NCI-H1092 treated with DMSO at 0.1 percent for 48 hours (cell line): ENCODE measurements at regions not wholly inside any gene's neighbourhood (a gene's known extent, or its start where the extent isn't known, plus 50 kb on each side); places are given as distances from the start of the nearest gene placed in this dataset.

Experiments used
- DNase-seq: peaks from one replicate; lab custom pipeline; 2025; lab: John Stamatoyannopoulos, UW

DNA sequence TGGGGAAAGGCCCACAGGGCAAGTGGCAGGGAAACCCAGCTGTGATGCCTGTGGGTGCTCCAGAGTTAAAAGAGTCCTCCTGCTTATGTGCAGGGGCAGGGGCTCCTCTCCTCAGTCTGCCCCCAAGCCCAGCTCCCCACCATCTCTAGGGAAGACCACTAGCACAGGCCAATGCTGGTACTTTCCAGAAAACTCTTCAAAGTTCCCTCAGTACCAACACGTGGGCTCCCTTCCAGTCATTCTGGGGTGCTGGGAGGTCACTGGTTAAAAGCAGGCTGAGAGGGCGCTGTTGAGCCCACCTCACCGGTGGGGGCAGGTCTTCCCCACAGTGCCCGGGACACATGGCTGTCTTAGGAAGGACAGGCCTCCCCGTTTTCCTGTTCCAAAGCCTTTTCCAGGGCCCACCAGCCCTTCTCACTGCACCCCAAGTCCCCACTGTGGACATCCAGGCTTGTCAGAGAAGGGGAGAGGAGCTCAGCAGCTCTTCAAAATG lies 154.6 kb downstream of the TRIM29 start:
- DNase-seq: no peak

DNA sequence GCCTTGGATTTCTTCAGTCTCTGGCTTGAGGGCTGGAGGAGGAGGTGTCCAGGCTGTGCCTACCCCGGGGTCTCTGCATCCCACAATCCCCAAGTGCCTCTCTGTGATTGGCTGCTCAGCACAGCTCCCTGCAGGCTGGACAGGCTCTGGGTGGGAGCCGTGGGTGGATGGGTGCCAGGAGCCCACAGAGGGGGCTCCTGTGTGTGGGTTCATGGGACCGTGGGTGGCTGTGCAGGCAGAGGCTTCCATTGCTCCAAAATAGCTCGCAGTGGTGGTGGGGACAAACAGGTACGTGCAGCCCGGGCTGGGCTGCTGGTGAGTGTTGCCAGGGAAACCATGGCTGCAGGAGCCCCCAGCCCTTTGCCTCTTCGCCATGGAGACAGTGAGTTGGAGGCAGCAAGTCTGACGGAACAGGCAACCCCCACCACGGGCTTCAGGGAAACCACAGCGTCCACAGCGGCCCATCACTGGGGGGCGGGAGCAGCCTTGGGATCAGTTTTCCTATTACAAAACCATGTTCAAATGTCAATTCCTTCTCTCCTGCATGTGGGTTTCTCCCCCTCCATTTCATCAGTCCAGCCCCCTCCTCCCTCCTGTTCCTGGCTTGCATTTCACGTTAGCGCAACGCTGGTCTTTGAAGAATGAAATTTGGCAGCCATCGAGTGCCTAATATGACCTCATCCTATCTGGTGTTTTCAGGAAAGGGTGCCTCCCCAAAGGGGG lies 155.2 kb downstream of the TRIM29 start:
- DNase-seq: peak; percentile 71

DNA sequence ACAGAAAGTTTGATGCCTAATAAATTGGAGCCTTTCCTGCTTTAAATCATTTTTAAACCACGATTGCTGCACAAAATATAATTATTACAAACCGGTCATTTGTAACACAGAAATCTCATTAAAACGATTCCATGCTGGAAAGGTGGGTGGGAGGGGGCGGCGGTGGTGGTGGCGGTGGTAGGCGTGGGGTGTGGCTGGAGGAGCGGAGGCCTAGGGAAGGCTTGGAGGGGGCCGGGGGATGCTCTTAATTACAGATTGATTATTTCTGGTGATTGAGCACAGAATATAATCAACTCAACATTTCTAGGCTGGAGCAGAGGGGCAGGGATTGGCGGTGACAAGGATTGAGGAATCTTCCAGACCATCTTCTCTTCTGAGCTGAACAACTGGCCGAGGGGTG lies 157.5 kb downstream of the TRIM29 start:
- DNase-seq: no peak

DNA sequence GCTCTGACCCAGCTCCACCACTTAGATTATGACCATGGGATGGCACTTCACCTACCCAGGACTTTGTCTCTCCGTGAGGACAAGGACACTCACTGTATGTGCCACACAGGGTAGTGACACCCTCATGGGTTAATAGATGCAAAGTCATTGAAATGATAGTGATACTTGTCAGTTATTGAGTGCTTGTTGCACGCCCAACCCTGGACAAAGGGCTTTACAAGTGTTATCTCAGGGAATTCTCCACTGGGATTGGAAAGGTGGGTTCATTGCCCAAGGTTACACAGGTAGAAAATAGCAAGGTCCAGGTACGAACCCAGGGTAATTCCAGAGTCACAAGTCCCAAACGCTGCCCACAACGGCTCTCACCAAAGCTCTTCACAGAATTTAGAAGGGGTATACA lies 158.2 kb downstream of the TRIM29 start:
- DNase-seq: no peak

DNA sequence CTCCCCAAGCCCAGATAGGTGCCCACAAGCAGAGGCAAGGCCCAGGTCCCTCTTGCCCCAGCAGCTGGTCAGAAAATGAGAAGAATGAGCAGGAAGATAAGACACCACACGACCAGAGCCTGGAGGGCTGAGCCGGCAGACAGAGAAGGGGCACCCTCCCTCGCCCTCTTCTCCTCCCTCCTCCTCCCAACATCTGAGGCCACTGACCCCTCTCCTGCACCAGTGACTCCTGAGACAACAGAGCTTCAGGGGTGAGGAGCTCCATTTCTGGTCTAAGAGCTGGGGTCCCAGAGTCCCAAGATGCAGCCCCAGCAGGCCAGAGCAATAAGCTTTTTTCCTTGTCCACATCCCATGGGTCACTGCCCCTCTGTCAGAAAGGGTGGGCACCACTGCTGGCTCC lies 159.2 kb downstream of the TRIM29 start:
- no peak for DNase-seq

DNA sequence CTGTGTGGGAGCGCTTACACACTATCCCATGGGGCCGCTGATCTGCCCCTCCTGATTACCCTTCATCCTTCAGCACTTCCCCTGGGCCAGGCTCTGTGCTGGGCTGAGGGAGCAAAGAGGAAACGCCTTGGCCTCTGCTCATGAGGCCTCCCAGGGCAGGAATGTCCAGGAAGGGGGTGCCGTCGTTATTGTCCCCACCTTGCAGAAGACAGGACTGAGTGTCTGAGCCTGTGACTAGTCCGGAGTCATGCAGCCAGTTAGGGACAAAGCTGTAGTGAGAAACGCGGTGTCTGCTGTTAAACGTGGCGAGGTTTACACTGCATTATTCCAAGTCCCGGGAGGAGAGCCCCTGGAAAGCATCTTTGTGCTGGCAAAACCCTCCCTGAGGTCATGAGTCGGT lies 160.0 kb downstream of the TRIM29 start:
- DNase-seq: no peak

DNA sequence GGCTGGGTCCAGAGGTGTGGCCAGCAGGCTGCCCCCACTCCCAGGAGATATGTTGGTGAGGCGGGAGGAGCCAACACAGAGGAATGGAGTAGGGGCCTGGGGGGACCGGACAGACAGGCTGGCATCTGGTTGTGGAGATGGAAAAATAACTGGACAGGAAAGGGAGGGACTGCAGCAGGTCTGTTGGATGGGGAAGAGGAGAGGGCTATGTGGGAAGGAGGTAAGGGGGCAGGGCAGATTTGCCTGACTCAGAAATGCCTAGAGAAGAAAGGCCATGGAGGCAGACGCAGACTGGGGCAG lies 160.4 kb downstream of the TRIM29 start:
- DNase-seq: no peak

DNA sequence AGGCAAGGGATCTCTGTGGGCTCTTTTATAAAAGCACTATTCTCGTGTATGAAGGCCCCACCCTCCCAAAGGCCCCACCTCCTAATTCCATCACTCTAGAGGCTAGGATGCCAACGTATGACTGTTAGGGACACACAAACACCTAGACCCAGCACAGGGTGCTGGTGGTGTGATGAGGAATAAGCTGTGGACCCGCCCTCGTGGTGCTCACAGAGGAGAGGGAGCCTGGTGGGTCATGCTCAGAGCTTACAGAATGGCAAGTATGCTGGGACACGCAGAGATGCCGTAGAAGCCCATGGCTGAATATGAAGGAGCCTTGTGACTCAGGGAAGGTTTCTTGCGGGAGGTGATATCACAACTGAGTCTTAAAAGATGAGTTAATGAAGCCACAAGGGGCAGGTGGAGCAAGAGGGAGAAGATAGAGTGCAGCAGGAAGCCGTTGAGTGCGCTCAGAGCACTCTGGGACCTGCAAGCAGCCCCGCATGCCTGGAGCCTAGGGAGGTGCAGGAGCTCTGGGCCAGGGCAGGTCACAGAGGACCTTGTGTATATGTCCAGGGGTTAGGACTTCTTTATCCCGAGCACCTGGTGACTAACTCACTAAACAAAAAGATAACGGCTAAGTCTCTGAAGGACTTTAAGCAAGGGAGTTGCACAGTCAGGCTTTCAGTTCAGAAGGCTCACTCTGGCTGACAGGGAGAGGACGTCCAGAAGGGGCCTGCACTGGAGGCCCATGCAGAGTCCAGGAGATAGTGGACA lies 160.9 kb downstream of the TRIM29 start:
- DNase-seq: no peak

DNA sequence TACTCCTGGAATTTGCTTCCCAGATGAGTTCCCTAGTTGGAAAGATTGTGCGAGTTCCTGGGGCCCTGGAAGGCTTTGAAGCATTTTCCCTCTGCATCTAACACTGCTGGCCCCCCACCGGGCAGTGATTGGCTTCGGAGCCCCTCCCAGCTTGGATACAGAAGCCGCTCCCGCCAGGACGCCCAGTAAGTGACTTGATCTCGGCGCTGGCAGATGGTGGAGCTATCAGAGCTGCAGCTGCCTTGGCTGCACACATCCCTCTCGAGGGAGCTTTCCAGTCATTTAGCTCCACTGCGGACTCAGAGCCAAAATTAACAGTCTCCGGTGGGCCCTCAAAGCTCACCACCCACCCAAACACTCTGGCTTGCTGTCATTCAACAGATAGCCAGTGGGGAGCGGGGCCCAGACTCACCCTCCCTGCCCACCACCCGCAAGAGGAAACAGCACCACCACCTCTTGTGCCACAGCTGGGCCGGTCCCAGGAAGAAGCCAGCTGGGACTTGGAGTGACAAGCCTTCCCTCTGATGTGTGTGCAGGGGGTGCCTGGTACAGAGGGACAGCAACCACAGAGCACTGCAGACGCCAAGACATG lies 162.3 kb downstream of the TRIM29 start:
- DNase-seq: peak; percentile 89

DNA sequence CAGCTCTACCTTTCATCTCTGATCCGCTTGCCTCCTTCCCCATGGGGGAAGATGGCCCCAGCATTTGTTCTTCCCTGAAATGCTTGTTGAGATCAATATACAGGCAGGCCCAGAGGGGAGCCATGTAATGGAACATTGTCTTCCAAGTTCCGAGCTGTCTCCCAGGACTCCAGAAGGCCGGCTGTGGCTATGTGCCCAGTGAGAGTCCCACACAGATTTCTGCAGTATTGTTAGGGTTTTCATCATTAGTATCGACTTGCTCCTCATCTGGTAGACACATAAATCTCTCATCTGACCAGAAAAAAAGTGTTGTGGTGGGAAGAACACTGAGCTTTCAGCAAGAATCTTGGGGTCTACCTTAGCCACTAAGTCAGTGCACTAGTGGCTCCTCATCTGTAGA lies 163.4 kb downstream of the TRIM29 start:
- no peak for DNase-seq

DNA sequence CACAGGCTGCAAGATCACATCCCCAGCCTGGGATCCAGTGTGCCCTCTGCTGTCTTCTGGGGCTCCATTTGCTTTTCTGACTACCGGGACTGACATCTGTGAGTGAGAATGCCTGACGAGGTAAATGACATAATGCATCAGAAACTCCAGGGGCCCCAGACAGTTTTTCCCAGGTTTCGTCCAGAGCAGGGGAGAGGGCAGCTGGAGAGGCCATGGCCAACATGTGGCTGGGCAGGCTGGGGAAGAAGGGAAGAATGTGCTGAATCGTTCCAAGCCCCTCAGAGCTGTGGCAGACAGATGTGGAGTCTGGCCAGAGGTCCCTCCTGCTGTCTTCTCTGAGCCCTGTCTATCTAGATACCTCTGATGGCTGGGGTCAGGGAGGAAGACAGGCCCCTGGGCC lies 163.9 kb downstream of the TRIM29 start:
- no peak for DNase-seq

DNA sequence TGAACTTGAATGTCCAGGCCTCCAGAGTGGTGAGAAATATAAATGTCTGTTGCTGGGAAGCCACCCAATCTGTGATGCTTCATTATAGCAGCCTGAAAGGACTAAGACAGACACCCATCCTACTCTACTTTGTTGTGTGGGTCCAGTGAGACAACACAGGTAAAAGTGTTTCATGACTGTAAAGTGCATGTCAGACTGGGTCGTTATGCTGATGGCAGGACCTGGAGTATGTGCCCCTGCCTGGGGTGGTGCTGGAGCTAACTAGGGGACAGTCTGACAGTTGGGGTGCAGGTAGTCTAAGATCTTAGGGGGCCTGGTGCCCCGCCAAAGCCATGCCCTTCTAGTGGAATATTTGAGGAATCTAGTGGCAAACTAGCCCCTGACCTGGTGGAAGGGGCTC lies 165.6 kb downstream of the TRIM29 start:
- DNase-seq: no peak

DNA sequence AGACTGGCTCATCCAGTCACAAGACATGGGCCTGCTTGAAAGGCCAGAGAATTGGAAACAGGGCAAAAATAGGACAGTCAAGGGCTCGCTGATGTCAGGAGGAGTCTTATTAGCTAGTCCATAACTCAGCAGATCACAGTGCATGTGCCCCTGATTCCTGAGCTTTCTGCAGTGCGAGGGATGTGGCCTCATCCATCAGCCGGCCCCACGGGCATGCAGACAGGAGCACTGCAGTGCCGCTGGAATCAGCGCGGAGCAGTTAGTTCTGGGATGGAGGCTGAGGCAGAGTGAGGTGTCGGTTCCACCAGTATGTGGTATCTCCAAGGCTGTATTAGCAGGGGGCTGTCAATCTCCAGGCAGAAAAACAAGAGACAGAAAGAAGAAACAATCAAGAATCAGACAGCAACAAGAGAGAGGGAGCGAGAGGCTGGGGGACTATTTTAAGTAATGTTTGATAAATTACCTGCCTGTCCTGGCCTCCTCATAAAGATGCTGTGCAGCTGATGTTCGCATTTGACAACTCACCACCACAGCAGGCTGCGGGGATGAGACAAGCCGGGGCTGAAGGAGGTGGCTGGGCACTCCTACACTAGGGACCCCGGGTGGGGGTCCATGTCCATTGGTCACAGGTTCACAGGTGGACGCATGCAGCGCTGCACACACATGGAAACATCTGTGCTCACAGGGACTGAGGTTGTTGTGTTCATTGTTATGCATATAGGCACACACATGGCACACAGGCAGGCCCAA lies 167.2 kb downstream of the TRIM29 start:
- no peak for DNase-seq

DNA sequence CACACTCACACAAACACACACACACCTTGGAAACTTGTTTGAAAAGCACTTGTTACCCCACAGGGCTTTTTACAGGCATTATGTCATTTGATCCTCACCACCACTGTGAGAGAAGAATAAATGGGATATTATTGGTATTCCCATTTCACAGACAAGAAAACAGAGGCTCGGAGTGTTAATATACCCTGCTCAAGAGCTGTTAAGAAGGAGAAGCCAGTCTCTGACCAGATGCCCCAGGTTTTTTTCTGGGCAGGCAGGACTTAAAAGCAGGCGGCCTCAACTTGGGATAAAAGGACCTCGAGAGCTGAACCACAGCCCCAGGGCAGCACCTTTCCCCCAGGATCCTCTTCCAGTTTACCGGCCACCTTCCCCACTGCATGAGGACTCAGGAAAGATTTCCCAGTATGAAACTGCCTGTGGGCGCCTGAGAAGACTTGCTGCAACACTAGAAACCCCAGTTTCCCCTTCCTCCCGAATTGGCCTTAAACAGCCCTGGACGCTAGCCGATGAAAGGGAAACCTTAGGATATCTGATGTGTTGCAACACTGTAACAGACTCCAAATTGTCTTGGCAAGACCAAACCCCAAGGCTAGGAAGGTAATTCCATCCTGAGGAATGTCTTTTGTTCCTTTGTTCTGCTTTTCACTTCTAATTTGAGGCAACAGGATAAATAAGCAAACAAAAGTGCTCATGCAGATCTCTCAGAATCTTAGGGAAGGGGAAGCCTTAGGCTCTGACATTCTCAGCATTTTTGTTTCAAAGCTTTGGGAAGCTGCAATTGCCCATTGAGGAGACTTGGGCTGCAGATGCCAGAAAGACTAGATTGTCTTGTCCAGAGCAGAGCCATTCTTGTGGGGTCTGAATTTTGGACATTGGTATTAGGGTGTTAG lies 173.5 kb downstream of the TRIM29 start:
- no peak for DNase-seq

DNA sequence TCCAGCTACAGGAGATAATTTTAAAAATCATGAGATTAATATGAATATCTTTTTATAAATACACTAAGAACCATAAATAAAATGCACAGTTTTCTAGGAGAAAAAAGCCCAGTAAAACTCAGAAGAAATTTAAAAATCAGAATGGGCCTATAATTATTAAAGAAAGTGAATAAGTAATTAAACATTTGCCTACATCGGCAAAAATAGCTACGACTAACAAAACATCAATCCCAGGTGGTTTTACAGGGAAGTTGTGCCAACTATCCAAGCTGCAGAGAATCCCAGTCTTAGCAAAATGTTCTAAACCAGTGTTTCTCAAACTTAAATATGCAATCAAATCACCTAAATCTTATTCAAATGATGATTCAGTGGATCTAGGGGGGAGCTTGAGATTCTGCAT lies 180.0 kb downstream of the TRIM29 start:
- no peak for DNase-seq

DNA sequence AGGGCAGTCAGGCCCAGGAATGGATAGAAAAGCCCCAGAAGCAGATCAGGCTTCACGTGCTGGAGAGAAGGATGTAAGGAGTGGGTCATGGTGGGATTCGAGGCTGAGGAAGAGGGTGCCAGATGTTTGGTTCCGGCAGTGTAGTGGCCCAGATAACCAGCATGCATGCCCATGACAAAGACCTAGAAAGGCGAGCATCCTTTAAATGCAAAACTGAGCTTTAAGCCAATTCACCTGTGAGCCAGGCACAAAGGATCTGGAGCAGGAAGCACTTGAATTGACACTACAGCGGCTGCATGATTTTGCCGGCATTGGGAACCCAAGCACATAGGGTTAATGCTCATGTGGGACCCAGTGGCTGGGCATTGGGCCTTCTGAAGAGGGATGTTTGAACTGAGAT lies 185.5 kb downstream of the TRIM29 start:
- DNase-seq: no peak

DNA sequence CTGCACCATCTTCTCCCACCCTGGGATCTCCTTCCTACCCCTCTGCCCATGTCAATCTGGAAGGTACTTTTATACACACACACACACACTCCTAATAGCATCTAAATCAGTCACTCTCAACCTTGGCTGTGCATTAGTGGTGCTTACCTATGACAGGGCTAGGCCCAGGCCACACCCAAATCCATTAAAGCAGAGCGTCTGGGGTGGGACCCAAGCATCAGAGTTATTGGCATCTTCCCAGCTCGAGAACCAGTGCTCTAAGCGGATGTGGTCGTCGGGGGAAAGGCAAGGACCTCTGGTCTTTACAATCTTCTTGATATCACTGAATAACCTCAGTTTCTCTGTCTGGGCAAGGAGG lies 194.6 kb downstream of the TRIM29 start:
- no peak for DNase-seq

DNA sequence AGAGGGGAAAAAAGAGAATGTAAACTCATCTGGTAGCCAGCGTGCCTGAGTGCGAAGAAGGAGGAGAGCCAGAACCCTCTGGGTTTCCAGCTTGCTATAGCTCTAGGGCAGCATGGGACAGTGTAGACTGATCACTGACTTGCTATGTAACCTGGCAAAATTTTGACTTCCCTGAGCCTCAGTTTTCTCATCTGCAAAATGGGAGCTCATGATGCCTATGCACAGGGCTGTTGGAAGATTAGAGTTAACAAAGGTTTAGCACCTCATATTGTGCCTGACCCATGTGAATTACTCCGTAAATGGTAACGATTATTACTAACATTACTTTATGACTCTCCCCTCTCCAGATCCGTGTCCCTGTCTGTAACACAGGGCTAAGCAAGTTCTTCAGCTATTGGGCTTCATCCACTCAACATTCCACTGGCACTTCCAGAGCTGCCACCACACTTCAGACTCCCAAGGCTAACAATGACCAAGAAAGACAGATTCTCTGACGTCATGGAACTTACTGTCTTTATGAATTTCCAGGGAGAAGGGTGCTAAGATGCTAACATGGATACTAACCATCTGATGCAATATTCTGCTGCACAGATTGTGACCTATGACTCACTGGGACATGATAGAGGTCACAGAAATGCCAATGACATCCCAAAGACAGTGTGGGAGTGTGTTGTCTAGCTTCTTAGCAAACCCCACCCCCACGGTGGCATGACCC lies 195.2 kb downstream of the TRIM29 start:
- DNase-seq: no peak

DNA sequence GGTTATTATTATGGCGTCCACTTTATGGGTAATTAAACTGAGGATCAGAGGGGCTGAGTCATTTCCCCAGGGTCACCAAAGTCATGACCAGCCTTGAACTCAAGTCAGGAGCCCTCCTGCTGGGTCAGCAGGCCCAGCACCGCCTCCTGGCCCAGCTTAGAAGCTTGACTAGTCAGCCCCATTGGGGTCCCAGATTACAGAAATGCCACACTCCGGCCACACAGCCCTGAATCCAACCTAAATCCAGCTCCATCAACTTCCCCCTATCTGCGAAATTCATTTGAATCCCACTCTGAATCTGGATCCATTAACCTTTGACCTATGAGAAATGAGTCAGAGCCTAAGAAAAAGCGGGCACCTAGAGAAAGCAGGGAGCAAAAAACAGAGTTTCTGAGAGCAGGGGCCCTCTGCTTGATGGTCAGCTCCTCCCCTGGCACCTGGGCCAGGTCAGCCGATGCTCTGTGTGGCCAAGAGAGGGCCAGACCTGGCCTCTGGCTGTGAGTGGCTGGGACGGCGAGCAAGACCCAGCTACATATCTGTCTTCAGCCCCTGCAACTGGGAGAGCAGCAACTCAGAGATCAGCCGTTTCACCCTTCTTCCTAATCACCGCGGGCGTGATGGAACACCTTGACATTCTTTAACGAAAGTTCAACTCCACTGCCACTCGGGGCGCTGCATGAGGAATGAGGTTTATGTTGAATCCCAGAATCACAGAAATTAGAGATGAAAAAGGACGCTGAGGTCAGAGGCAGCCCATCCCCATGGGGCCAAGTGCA lies 196.1 kb downstream of the TRIM29 start:
- no peak for DNase-seq

DNA sequence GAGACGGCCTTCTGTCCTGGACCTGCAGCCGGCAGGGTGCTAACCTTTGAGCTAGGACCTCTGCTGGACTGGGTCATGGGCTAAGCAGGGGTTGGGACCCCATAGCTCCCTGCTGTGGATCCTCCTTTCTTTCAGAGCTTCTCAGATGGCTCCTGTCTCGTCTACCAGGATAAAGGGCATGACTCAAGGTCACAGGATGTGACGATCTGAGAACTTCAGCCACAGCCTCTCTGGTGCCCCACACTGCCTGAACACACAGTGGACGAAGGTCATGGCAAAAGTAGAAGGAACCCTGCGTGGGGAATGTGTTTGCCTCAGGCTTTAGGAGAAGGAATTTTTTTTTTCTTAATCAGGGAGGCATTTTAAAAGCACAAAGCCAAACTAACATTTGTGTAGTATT lies 196.7 kb downstream of the TRIM29 start:
- no peak for DNase-seq
